GM13977 (cell line): ENCODE measurements at regions not wholly inside any gene's neighbourhood (a gene's known extent, or its start where the extent isn't known, plus 50 kb on each side); places are given as distances from the start of the nearest gene placed in this dataset.

Experiments used
- DNase-seq: peaks from one replicate; pipeline ENCODE4 v3.0.0; 2012; ENCODE audit warnings: low spot score
- CTCF ChIP-seq: IDR thresholded peaks from 2 replicates; pipeline ENCODE4 v1.5.1; 2012; ENCODE audit warnings: mild to moderate bottlenecking, control low read depth; ENCODE audit not compliant: insufficient read depth; ENCODE audit errors: extremely low read depth, missing control alignments
- in situ Hi-C: fragments of 300-500 bp; cut with MboI; formaldehyde crosslinking; loops from one replicate; pipeline ENCODE4 v1.12.0; 2022; ENCODE audit warnings: low sequenced_read_pairs, low pct_unique_long_range_greater_than_20kb, mixed read lengths, inconsistent platforms; ENCODE audit not compliant: unreplicated experiment

GRCh38 chr14:98803196-98803595 lies 468.8 kb downstream of the BCL11B start:
- in situ Hi-C loops = no loop called here
- TF ChIP-seq CTCF = no peak

DNA sequence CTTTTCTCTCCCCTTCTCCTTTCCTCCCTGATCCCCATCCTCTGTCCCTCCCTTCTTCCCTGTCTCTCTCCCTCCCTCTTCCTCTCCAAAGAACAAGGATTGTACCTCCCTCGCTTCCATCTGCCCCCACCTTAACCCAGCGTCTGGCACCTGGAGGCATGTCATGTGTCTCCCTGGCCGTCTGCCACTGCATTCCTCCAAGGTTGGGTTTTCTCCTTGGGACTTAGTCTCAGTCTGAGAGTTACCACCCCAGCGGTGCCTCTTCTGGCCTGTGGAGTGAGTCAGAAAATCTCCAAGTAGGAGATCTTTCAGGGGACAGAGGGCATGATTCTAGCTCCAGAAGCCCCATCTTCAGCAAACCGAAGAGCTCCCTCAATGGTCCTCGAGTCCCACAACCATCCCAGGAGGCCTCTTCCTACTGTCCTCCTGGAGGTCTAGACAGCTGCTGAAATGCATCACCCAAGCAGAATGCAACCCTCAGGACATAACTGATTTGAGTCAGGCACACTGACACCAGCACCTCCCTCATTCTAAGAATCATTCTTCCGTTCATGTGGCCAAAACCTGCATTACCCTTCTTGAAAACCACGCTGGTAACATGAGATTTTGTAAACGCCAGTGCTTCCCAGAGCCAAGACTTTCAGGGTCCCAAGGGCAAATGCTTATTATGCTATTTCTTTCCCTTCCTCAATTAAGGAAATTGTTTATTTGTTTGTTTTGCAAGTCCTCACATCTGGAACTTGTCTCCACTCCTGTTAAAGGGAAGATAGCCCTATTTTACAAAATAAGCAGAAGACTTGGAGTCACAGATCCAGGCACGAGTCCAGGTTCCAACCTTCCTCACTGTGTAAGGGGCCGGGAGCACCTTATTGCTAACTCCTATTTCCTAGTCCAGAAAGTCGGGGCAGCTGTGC lies 463.2 kb downstream of the BCL11B start:
- no peak for TF ChIP-seq CTCF
- in situ Hi-C loops = no loop called here
- DNase-seq = no peak

More at GRCh38 chr14:98803196-98803595, 468.8 kb downstream of the BCL11B start:
- no peak for DNase-seq

DNA sequence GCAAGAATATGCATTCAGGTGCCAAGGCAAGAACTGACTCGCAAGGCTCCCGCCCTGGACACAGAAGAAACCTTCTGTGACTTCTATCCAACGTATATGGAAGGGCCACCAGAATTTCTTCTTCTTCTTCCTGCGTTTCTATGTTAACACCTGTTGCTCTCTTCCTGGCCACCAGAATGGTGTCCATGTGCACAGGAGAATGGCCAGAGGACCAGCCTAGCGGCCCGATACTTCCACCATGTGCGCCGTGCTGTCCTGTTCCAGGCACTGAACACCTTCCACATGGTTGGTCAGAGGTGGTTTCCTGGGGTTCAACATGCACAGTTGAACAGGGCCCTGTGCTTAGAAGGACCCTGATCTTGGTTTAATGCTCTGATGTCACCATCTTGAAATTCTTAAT lies 455.8 kb downstream of the BCL11B start:
- in situ Hi-C loops = no loop called here
- DNase-seq = no peak
- TF ChIP-seq CTCF = no peak

DNA sequence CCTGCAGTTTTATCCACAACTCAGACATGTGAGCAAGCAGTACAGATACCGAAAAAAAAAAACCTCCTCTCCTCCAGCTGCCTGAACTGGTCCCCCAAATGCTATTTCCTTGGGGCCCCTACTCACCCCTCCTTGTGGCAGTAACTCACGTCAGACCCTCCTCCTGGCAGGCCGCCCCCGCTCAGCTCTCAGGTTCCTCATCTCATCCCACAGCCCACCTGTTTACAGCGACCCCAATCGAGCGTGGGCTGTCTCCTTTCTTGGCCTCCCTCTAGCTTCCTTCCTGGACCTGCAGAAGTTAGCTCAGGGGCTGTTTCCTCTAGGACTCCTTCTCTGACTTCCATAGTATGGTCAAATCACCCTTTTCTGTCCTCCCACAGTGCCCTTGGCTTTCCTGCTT lies 455.3 kb downstream of the BCL11B start:
- DNase-seq = no peak
- in situ Hi-C loops = no loop called here
- TF ChIP-seq CTCF = no peak

GRCh38 chr14:98819132-98819866 lies 452.7 kb downstream of the BCL11B start:
- in situ Hi-C loops = no loop called here
- no peak for DNase-seq
- TF ChIP-seq CTCF = no peak

DNA sequence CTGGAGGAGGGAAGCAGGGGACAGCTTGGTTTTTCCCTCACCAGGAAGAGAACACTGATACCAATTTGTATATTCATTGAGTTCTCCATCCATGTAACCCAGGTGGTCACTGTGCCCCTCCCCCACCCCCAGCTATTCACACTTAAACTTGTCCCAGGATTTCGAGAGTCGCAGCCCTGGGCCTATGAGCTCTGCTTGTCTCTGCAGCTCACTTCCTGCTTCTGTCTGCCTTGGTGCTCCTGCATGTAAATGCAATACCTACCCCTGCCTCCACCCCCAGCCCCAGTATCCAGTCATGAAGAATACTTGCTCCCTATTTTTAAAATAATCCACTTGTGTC lies 452.2 kb downstream of the BCL11B start:
- in situ Hi-C loops = no loop called here
- no peak for TF ChIP-seq CTCF
- no peak for DNase-seq
